ENCODE measurements at regions not wholly inside any gene's neighbourhood (a gene's known extent, or its start where the extent isn't known, plus 50 kb on each side); places are given as distances from the start of the nearest gene placed in this dataset.

DNA sequence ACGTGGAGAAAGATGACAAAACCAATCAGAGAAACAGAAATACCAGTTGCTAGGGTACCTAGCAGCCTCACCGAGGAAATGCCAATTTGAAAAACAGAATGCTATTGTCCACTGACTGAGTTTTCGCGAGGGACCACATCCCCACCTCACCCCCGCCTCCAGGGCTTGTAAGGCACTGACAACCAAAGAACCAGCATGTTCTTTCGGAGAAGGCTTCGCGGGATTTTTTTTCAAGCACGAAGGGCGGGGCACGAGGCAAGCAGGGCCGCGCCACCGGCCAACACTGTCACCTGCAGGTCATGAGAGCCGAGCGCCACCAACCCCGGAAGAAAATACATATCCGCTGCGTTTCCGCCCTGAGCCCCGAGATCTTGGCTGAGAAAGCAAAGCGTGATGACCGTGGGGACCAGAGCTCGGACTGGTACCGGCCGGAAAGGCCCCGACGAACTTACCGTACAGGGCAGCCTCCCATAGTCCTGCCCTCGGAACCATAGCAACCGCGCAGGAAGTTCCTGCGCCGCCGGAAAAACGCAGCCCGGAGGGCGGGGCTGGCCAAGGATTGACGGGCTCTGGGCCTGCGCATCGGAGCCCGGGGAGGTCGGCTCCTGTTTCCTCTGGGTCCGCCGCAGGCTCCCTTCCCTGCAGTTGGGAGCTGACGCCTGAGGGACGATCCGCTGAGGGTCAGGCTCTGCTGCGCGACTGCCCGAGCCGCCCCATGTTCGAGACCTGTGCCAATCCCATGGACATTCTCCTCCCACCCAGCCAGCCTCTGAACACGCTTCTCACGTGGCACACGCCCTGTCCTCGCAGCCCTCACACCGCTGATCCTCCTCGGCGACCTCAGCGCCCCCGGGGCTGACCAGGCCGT lies 59.2 kb upstream of the PAGE5 start:
- TF ChIP-seq, protein P1, sequence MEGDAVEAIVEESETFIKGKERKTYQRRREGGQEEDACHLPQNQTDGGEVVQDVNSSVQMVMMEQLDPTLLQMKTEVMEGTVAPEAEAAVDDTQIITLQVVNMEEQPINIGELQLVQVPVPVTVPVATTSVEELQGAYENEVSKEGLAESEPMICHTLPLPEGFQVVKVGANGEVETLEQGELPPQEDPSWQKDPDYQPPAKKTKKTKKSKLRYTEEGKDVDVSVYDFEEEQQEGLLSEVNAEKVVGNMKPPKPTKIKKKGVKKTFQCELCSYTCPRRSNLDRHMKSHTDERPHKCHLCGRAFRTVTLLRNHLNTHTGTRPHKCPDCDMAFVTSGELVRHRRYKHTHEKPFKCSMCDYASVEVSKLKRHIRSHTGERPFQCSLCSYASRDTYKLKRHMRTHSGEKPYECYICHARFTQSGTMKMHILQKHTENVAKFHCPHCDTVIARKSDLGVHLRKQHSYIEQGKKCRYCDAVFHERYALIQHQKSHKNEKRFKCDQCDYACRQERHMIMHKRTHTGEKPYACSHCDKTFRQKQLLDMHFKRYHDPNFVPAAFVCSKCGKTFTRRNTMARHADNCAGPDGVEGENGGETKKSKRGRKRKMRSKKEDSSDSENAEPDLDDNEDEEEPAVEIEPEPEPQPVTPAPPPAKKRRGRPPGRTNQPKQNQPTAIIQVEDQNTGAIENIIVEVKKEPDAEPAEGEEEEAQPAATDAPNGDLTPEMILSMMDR (IDR thresholded peaks at IDR 0.05), result peak; percentile 40; the same call in 1 of the 2 replicates

DNA sequence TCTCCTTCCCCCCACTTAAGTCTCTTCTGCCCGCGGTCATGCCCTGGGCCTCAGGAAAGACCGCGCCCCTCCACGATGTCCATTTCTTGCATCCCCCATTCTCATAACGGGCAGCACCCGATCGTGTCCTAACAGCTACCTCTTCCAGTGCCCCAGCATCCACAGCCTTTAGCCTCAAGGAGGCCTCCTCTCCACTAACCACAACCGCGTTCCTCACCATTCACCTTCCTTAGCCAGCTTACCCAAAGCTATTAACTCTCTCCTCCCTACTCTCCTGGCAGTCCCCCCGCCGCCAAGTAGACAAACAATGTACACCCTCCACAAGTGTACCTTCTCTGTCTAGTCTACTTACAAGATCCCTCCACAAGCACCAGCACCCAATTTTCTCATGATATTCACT lies 58.6 kb upstream of the PAGE5 start:
- TF ChIP-seq, protein P1 (IDR thresholded peaks at IDR 0.05), result no peak

DNA sequence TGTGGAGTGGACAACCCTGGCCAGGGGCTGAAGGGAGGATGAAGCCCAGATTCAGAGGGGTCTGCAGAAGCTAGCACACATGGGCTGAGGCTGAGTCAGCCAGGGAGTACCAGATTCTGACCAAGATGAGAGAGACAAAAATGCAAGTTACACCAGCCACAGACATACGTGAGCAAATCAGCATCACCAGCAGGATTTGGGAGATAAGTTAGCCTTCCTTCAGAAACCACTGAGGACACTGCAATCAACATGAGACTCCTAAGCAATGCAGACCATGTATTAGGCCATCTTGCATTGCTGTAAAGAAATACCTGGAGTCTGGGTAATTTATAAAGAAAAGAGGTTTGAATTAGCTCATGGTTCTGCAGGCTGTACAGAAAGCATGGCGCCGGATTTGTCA lies 57.0 kb upstream of the PAGE5 start:
- TF ChIP-seq, protein P1 (IDR thresholded peaks at IDR 0.05), result no peak

DNA sequence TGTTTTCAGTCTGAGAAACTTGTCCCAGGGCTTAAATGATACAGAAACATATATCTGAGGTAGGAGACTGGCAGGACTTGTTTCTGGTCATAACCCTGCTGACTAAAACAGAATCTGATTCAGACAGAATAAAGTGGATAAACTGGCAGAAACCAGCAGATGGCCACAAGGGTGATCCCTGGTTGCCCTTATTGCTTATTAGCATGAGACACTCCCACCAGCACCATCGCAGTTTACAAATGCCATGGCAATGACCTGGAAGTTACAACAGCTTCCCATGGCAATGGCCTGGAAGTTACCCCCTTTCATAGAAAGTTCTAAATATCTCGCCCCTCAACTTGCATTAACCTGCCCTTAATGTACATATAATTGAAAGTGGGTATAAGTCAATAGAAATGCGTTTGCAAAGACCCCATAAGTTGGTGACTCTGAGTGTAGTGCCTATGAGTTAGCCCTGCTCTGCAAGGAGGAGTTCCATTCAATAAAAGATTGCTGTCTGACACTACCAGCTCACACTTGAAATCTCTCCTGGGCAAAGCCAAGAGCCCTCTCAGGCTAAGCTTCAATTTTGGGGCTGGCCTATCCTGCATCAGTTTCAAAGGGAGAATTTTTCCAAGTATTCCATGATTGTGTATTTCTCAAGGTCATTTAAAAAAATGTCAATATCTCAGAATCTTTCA lies 52.9 kb upstream of the PAGE5 start:
- TF ChIP-seq, protein P1 (IDR thresholded peaks at IDR 0.05), result no peak

DNA sequence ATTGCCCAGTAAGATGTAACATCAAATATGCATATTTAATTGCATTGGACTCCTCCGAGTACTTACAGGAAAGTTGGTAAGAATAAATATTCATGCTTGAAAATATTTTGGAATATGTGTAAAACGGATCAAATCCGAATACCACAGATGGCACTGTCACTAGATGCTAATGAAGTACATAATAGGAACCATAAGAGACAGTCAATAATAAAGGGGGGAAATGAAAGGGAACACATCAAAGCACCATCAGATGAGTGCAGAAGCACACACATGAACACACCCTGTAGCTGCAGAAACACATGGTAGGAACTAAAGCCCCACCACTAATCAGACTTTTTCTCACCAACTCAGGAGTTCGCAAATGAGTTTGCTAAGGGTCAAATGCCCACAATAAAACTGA lies 52.2 kb upstream of the PAGE5 start:
- TF ChIP-seq, protein P1 (IDR thresholded peaks at IDR 0.05), result no peak

DNA sequence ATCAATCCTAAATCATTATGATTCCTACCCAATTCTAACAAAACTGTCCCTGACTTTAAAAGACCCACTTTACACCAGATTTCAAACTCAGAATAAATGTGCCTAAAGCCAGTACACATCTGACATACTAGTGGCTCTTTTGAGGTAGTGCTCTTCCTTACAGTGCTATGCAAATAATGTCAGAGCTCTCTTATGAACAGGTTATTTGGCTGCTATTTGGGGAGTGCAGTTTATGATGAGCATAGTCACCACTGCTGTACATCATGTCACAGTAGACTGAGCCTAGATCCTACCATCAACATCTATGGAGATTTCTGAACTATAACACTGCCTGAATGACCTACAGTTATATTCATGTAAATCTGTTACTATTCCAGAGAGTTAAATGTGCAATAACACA lies 50.4 kb upstream of the PAGE5 start:
- TF ChIP-seq, protein P1 (IDR thresholded peaks at IDR 0.05), result no peak
